Inflammatory macrophage treated with lipopolysaccharide for 4 hours (primary cell): ENCODE measurements at regions not wholly inside any gene's neighbourhood (a gene's known extent, or its start where the extent isn't known, plus 50 kb on each side); places are given as distances from the start of the nearest gene placed in this dataset.
"Not testable (repeated sequence)": the region's sequence is repeated elsewhere in the genome, so short reads cannot be mapped to it uniquely, and the experiment has no call there.

Source experiments
- DNase-seq: peaks from one replicate; pipeline ENCODE4 v3.0.0-alpha.2; 2020

- no peak for DNase-seq
Observed at GRCh38 chr12:31819427-31819826, 90.6 kb upstream of the AMN1 start.

- no peak for DNase-seq
Observed at GRCh38 chr12:31818623-31819268, 89.9 kb upstream of the AMN1 start.

- DNase-seq, result peak; percentile 27
Observed at GRCh38 chr12:31817120-31817519, 88.3 kb upstream of the AMN1 start.

- no peak for DNase-seq
Observed at GRCh38 chr12:31815096-31815495, 86.3 kb upstream of the AMN1 start.

GRCh38 chr12:31813305-31813704 lies 84.5 kb upstream of the AMN1 start:
- DNase-seq, result no peak

- DNase-seq, result no peak
Observed at GRCh38 chr12:31807773-31808097, 78.9 kb upstream of the AMN1 start.

- not testable (repeated sequence) for DNase-seq
Observed at GRCh38 chr12:31807081-31807772, 78.4 kb upstream of the AMN1 start.

- DNase-seq, result not testable (repeated sequence)
Observed at GRCh38 chr12:31805681-31806080, 76.9 kb upstream of the AMN1 start.

GRCh38 chr12:31804707-31805106 lies 75.9 kb upstream of the AMN1 start:
- not testable (repeated sequence) for DNase-seq

- no peak for DNase-seq
Observed at GRCh38 chr12:31804185-31804504, 75.3 kb upstream of the AMN1 start.

- DNase-seq, result no peak
Observed at GRCh38 chr12:31803306-31804184, 74.7 kb upstream of the AMN1 start.

GRCh38 chr12:31801872-31802271 lies 73.1 kb upstream of the AMN1 start:
- DNase-seq, result no peak

GRCh38 chr12:31797230-31797872 lies 68.5 kb upstream of the AMN1 start:
- no peak for DNase-seq

- no peak for DNase-seq
Observed at GRCh38 chr12:31796270-31796951, 67.6 kb upstream of the AMN1 start.

GRCh38 chr12:31794745-31795144 lies 65.9 kb upstream of the AMN1 start:
- no peak for DNase-seq

- DNase-seq, result not testable (repeated sequence)
Observed at GRCh38 chr12:31791265-31791664, 62.4 kb upstream of the AMN1 start.

GRCh38 chr12:31790759-31791158 lies 61.9 kb upstream of the AMN1 start:
- no peak for DNase-seq

GRCh38 chr12:31785318-31785717 lies 56.5 kb upstream of the AMN1 start:
- DNase-seq, result no peak

GRCh38 chr12:31783996-31784645 lies 55.3 kb upstream of the AMN1 start:
- peak; percentile 65 for DNase-seq

- peak; percentile 69 for DNase-seq
Observed at GRCh38 chr12:31783556-31783955, 54.7 kb upstream of the AMN1 start.

- no peak for DNase-seq
Observed at GRCh38 chr12:31781894-31782540, 53.2 kb upstream of the AMN1 start.

GRCh38 chr12:31780096-31780495 lies 51.3 kb upstream of the AMN1 start:
- DNase-seq, result no peak
